Fibroblast of lung (primary cell): ENCODE measurements at regions not wholly inside any gene's neighbourhood (a gene's known extent, or its start where the extent isn't known, plus 50 kb on each side); places are given as distances from the start of the nearest gene placed in this dataset.

Experiments
- EZH2 ChIP-seq: IDR thresholded peaks from 2 replicates; pipeline ENCODE4 v1.5.1; 2012; ENCODE audit warnings: low read length, control low read depth, mild to moderate bottlenecking; ENCODE audit errors: missing control alignments
- TF ChIP-seq, protein P1 (sequence below), 2 donors: IDR thresholded peaks in 1 of 2; conservative IDR thresholded peaks in 1 of 2; 1 replicate in 1 of 2; 2 replicates in 1 of 2; pipeline ENCODE4 v1.5.1; 2011 to 2012; ENCODE audit warnings: low read length in 2 of 2, control low read depth in 1 of 2, inconsistent platforms in 1 of 2, low read depth in 1 of 2, mild to moderate bottlenecking in 1 of 2

DNA sequence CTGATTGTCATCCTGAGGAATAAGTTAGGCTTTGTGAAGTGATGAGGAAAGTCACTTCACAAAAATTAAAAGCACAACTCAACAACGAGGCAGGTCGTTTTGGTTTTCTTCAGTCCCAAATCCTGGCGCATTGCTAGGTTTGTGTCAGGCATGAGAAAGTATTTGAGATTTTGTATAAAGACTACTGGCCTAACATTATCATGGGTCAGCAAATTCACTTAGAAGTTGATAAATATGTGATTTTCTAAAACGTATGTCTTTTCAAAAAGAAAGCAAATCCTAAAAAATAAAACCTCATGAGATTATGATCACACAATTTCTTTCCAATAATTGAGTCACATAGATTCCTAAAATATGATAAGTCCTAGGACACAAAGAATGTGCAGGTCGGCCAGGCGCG, 395.8 kb upstream of the RORA start:
- TF ChIP-seq, protein P1, sequence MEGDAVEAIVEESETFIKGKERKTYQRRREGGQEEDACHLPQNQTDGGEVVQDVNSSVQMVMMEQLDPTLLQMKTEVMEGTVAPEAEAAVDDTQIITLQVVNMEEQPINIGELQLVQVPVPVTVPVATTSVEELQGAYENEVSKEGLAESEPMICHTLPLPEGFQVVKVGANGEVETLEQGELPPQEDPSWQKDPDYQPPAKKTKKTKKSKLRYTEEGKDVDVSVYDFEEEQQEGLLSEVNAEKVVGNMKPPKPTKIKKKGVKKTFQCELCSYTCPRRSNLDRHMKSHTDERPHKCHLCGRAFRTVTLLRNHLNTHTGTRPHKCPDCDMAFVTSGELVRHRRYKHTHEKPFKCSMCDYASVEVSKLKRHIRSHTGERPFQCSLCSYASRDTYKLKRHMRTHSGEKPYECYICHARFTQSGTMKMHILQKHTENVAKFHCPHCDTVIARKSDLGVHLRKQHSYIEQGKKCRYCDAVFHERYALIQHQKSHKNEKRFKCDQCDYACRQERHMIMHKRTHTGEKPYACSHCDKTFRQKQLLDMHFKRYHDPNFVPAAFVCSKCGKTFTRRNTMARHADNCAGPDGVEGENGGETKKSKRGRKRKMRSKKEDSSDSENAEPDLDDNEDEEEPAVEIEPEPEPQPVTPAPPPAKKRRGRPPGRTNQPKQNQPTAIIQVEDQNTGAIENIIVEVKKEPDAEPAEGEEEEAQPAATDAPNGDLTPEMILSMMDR (conservative IDR thresholded peaks at IDR 0.05 in 1 of 2, IDR thresholded peaks at IDR 0.05 in 1 of 2; ENCODE audit: low read depth in 1 of 2, low read length in 2 of 2), result no peak
- TF ChIP-seq EZH2, result no peak
